Epithelial cell of esophagus (primary cell): ENCODE measurements at regions not wholly inside any gene's neighbourhood (a gene's known extent, or its start where the extent isn't known, plus 50 kb on each side); places are given as distances from the start of the nearest gene placed in this dataset.

Experiments
- DNase-seq: peaks from one replicate; pipeline ENCODE4 v3.0.0; 2010; ENCODE audit warnings: low read depth
- H3K4me3 ChIP-seq: 2 replicates; pipeline ENCODE4 v1.5.1; 2011; ENCODE audit warnings: mild to moderate bottlenecking, low read length, control low read depth
- TF ChIP-seq, protein P1 (sequence below): IDR thresholded peaks from 2 replicates; pipeline ENCODE4 v1.5.1; 2011; ENCODE audit warnings: low read depth, mild to moderate bottlenecking, low read length, control low read depth, inconsistent platforms; ENCODE audit not compliant: insufficient read depth; ENCODE audit errors: missing control alignments

DNA sequence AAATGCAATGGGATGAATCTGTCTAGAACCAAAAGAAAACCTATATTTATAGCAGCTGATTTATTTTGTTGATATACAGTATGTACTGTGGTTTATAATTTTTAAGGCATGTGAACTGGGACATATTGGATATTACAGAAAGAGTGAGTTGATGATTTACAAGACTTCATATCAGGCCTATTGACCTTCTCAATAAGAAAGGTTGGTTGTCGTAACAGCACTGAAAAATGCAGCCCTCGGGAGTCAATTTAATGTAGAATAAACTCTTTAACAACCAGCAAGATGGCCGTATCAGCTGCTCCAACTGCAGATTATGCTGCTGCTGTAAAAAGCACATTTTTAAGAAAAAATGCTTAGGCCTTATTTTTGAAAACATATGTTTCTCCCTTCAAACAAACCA, 407.3 kb downstream of the GXYLT1 start:
- no peak overlapping the region for H3K4me3 ChIP-seq
- TF ChIP-seq, protein P1, sequence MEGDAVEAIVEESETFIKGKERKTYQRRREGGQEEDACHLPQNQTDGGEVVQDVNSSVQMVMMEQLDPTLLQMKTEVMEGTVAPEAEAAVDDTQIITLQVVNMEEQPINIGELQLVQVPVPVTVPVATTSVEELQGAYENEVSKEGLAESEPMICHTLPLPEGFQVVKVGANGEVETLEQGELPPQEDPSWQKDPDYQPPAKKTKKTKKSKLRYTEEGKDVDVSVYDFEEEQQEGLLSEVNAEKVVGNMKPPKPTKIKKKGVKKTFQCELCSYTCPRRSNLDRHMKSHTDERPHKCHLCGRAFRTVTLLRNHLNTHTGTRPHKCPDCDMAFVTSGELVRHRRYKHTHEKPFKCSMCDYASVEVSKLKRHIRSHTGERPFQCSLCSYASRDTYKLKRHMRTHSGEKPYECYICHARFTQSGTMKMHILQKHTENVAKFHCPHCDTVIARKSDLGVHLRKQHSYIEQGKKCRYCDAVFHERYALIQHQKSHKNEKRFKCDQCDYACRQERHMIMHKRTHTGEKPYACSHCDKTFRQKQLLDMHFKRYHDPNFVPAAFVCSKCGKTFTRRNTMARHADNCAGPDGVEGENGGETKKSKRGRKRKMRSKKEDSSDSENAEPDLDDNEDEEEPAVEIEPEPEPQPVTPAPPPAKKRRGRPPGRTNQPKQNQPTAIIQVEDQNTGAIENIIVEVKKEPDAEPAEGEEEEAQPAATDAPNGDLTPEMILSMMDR = no peak
- no peak for DNase-seq

DNA sequence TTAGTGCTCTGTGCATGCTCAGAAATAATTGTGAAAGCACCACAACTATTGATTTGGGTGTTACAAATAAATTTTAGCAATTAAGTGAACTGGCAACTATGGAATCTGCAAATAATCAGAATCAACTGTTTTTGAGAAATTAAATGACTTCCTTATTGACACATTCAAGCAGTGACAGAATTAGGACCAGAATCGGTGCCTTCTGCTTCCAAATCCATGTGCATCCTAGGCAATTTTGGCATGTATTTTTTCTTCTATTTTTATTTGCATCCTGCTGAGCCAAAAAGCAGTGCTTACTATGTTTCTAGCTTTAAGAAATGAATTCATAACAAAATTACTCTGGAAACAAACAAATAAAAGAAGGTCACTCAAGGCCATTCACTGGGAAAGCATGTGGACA, 408.2 kb downstream of the GXYLT1 start:
- no peak for DNase-seq
- TF ChIP-seq, protein P1 = no peak
- no peak overlapping the region for H3K4me3 ChIP-seq

DNA sequence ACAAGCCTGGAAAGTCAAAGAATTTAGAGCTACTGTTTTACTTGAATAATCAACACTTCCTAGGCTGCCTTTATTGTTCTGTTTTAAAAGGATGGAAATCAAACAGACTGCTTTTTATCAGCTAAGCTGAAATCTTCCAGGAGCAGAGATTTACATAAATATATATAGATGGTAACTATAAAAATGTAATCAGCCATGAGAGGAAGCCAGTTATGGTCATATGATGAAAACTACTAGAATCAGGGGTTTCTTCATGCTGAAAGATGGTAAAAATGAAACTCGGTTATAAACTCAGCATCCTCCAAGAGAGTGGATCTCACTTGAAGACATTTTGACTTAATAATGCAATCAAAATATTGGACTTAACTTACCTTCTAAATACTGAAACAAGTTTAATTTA, 413.0 kb downstream of the GXYLT1 start:
- H3K4me3 ChIP-seq = no peak overlapping the region
- DNase-seq = no peak
- TF ChIP-seq, protein P1 = no peak

DNA sequence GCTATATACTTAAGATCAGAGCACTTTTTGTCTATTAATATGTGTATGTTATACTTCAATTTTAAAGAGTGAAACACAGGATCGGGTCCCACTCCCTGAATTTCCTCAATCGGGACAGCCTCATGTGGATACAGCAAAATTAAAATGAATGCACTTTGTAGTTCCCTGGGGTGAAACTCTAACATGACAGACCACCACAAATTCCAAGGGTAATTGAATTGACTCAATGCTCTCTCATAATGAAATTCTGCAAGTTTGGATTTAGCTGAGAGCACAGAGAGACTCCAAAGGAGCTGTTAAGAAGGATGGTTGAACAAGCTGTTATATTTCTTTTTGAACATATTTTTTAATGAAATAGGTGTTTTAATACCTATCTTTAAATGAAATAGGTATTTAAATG, 413.6 kb downstream of the GXYLT1 start:
- H3K4me3 ChIP-seq = no peak overlapping the region
- no peak for DNase-seq
- TF ChIP-seq, protein P1 = no peak

DNA sequence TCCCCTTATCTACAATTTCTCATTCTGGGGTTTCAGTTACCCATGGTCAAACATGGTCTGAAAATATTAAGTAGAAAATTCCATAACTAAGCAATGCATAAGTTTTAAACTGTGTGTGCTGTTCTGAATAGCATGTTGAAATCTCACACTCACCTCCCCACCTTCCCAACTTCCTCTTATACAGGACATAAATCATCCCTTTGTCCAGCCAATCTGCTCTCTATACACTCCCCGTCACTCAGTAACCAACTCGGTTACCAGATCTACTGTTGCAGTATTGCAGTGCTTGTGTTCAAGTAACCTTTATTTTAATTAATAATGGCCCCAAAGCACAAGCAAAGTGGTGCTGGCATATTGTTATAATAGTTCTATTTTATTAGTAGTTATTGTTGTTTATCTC, 420.5 kb downstream of the GXYLT1 start:
- TF ChIP-seq, protein P1 = no peak
- no peak overlapping the region for H3K4me3 ChIP-seq
- peak; percentile 26 for DNase-seq

DNA sequence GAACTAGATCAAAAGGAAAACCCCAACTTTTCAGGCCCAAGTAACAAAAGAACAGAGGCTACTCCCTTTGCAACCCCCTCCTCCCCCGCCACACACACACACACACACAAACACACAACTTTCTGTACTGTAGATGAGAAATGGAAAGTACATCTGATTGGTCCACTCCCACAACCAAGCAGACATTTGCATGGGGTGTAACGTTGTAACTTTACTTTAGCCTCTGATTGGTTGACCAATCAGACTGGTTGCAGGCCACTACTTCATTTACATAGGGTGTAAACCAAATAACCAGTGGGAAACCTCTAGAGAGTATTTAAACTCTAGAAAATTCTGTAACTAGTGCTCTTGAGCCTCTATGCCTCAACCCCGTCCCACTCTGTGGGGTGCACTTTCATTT, 425.5 kb downstream of the GXYLT1 start:
- H3K4me3 ChIP-seq = no peak overlapping the region
- TF ChIP-seq, protein P1 = no peak
- DNase-seq = no peak

DNA sequence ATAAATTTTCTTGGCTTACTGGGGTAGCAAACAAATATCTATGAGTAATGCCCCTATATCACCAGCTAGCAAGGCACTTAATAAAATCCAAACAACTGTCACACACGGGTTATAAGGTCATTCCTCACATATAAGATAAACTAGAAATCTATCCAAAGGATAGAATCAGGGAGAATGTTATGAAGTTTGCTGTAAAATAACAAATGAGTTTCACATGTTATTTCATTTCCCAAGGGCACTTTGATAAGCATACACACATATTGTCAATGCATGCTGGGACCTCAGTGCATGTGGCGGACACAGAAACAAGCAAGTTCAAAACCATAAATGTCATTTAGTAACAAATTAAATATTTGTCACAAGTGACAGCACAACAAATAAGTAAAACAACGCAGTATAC, 429.4 kb downstream of the GXYLT1 start:
- TF ChIP-seq, protein P1 = no peak
- H3K4me3 ChIP-seq = no peak overlapping the region
- no peak for DNase-seq
